ENCODE measurements at regions not wholly inside any gene's neighbourhood (a gene's known extent, or its start where the extent isn't known, plus 50 kb on each side); places are given as distances from the start of the nearest gene placed in this dataset.

DNA sequence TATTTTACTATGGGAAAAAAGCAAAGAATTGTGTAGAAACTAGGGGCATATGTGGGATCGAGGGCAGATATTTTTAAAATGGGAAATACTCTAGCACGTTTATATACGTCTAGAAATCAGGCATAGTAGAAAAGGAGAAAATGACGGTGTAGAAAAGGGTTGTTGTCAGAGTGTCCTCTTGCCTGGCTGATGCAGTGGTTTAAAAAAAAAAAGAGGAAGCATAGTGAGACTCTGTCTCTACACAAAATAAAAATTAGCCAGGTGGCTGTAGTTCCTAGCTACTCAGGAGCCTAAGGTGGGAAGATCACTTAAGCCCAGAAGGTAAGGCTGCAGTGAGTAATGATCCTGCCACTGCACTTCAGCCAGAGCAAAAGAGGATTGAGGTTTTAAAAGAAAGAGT, 64.7 kb upstream of the LRRC7 start:
- H3K27ac Mint-ChIP-seq = no peak overlapping the region
- H3K36me3 Mint-ChIP-seq = no peaks in the 10 kb centered on the region
- H3K4me1 Mint-ChIP-seq (ENCODE audit: unreplicated experiment) = no peaks in the 10 kb centered on the region
- TF ChIP-seq, protein P1, sequence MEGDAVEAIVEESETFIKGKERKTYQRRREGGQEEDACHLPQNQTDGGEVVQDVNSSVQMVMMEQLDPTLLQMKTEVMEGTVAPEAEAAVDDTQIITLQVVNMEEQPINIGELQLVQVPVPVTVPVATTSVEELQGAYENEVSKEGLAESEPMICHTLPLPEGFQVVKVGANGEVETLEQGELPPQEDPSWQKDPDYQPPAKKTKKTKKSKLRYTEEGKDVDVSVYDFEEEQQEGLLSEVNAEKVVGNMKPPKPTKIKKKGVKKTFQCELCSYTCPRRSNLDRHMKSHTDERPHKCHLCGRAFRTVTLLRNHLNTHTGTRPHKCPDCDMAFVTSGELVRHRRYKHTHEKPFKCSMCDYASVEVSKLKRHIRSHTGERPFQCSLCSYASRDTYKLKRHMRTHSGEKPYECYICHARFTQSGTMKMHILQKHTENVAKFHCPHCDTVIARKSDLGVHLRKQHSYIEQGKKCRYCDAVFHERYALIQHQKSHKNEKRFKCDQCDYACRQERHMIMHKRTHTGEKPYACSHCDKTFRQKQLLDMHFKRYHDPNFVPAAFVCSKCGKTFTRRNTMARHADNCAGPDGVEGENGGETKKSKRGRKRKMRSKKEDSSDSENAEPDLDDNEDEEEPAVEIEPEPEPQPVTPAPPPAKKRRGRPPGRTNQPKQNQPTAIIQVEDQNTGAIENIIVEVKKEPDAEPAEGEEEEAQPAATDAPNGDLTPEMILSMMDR (conservative IDR thresholded peaks at IDR 0.05) = no peak
- DNase-seq (ENCODE audit: extremely low spot score, unreplicated experiment) = no peak
- no peaks in the 10 kb centered on the region for H3K9me3 Mint-ChIP-seq
- H3K27me3 Mint-ChIP-seq = no peaks in the 10 kb centered on the region
- no peak overlapping the region for H3K4me3 Mint-ChIP-seq

DNA sequence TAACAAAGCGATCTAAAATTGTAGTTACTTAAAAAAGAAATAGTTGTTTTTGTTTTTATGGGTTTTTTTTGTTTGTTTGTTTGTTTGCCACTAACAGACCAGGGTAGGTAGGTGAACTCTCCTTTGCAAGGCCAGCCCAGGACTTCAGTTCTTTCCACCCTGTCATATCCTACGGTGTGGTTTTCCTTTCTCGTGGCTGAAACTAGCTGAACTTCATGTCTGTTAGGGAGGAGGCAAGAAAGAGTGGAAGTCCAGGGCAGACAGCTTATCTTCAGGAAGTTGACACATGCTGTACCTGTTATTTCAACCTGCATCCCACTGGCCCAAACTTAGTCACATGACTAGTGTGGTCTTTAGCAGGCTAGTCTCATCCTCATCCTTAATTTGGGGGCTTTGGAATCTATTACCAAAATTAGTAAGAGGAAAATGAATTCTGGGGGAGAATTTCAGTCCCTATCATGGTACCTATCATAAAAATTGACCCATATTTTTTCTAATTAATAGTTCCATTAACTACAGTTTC, 62.9 kb upstream of the LRRC7 start:
- H3K4me1 Mint-ChIP-seq (ENCODE audit: unreplicated experiment) = no peaks in the 10 kb centered on the region
- no peak overlapping the region for H3K4me3 Mint-ChIP-seq
- no peaks in the 10 kb centered on the region for H3K36me3 Mint-ChIP-seq
- H3K9me3 Mint-ChIP-seq = no peaks in the 10 kb centered on the region
- TF ChIP-seq, protein P1 (conservative IDR thresholded peaks at IDR 0.05) = no peak
- H3K27me3 Mint-ChIP-seq = no peaks in the 10 kb centered on the region
- no peak for DNase-seq (ENCODE audit: extremely low spot score, unreplicated experiment)
- no peak overlapping the region for H3K27ac Mint-ChIP-seq

DNA sequence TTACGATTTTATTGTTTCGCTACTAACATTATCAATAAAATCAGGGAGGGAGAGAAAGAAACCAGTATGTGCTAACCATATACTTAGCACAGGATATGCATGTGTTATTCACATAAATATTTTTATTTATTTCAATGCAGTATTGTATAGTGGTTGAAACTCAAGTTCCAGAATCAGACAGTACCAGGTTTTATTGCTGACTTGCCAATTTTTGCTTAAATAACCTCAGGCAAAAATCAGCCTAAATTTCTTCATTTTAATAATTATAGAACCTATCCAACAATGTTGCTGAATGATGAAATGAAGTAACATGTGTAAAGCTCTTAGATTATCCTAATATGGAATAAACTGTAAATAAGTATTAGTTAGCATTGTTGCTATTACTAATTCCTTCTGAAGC, 61.4 kb upstream of the LRRC7 start:
- no peak overlapping the region for H3K27ac Mint-ChIP-seq
- H3K4me3 Mint-ChIP-seq = no peak overlapping the region
- TF ChIP-seq, protein P1 (conservative IDR thresholded peaks at IDR 0.05) = no peak
- DNase-seq (ENCODE audit: extremely low spot score, unreplicated experiment) = no peak
- no peaks in the 10 kb centered on the region for H3K36me3 Mint-ChIP-seq
- H3K4me1 Mint-ChIP-seq (ENCODE audit: unreplicated experiment) = no peaks in the 10 kb centered on the region
- H3K27me3 Mint-ChIP-seq = no peaks in the 10 kb centered on the region
- no peaks in the 10 kb centered on the region for H3K9me3 Mint-ChIP-seq

DNA sequence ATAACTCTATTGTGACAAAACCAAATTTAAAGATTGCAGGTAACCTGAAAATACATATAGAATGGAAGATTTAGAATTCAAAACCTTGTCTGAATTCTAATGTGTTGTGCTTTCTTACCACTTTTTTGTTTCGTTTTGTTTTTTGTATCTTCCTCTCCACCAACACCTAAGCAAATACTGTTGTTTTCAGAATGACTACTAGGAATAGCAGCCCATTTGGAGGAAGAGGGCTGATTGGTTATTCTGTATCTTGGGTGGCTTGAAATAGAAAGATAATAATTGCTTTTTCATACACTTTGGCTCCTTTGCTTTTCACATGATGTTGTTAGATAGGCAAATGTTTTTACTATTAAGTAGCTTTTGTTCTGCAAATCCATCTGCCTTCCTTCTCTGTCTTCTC, 61.0 kb upstream of the LRRC7 start:
- H3K4me3 Mint-ChIP-seq = no peak overlapping the region

DNA sequence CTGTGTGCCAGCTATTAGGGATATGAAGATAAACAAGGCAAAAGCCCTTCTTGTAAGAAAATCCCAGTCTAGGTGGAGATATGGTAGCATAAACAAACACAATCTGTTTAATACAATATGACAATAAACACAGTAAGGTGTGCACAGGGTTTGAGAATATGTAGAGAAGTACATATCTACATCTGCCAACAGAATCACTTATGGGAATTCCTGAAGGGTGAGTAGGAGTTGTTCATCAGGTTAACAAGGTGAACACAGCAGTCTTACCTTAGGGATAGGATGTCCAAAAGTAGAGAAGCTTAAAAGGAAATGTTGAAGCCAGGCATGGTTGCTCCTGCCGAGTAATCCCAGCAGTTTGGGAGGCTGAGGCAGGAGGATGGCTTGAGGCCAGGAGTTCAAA, 57.7 kb upstream of the LRRC7 start:
- no peaks in the 10 kb centered on the region for H3K9me3 Mint-ChIP-seq
- no peaks in the 10 kb centered on the region for H3K27me3 Mint-ChIP-seq
- H3K4me3 Mint-ChIP-seq = no peak overlapping the region
- no peak for DNase-seq (ENCODE audit: extremely low spot score, unreplicated experiment)
- no peaks in the 10 kb centered on the region for H3K4me1 Mint-ChIP-seq (ENCODE audit: unreplicated experiment)
- no peak overlapping the region for H3K27ac Mint-ChIP-seq
- TF ChIP-seq, protein P1 (conservative IDR thresholded peaks at IDR 0.05) = no peak
- no peaks in the 10 kb centered on the region for H3K36me3 Mint-ChIP-seq

More for the DNA sequence above, 61.0 kb upstream of the LRRC7 start:
- Mint-ChIP-seq H3K27me3 (no peaks in the 10 kb centered on the region), H3K27ac (no peak overlapping the region), H3K9me3 (no peaks in the 10 kb centered on the region), H3K36me3 (no peaks in the 10 kb centered on the region), H3K4me1 (ENCODE audit: unreplicated experiment) (no peaks in the 10 kb centered on the region)
- TF ChIP-seq, protein P1 (conservative IDR thresholded peaks at IDR 0.05) = no peak
- DNase-seq (ENCODE audit: extremely low spot score, unreplicated experiment) = no peak
